DMS 273 (cell line): ENCODE measurements at regions not wholly inside any gene's neighbourhood (a gene's known extent, or its start where the extent isn't known, plus 50 kb on each side); places are given as distances from the start of the nearest gene placed in this dataset.

Experiments used
- DNase-seq: peaks from one replicate; lab custom pipeline; 2025; ENCODE audit not compliant: unreplicated experiment; lab: John Stamatoyannopoulos, UW

DNA sequence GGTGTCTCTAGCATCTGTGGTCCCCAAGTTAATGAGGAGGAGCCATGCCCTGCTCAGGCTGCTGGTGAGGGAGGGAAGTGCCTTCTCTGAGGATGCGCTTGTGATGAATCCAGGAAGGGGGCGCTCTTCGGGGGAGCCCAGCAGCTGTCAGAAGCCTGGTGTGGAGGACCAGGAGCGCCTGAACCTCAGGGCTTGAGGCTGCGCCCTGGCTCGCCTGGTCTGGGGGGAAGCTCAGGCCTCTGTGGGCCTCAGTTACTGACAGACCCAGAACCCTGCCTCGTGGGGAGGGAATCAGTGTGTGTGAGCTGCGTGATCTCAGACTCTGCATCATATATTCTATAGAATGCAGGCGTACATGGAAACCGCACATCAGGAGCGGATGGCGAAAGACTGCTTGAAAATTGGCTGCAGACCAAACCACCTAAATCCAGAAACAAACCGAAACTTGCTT lies 126.1 kb downstream of the SEC14L1 start:
- no peak for DNase-seq

DNA sequence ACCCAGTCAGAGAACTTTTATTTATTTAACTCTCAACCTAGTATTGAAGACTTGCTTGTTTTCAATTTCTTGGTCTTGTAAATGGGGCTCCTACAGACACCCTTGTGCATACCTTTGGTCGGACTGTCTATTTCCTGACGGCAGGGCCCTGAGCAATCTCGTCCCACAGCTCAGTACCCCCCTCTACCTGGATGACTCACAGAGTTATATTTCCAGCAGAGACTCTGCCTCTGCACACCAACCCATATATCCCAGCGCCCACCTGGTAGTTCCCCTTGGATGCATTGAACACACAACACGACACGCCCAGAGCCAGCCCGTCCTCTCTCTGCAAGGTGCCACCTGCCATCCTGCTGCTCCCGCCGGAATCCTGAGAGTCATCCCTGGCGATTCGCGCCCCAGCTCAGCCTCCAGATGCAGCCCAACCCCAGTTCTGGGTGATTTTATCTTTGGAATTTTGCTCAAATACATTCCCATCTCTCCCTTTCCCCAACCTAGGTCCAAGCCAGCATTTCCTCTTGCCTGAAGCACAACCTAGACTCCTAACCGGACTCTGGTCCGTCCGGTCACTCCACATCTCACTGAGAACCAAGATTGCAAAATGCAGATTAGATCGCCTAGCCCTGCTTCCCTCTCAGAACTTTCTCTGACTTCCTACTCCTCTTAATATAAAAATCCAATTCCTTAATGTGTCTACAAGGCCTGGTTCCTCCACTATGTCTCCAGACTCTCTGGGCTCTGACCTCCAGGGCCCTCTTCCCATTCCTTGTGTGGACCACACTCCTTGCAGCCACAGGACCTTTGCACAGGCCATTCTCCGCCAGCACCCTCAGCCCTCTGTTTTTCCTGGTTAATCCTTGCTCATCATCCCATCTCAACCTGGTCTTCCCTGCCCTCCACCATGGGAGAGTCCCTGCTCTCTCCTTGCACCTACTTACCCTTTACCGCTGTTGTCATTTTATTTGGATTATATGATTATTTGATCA lies 129.2 kb downstream of the SEC14L1 start:
- DNase-seq = no peak

DNA sequence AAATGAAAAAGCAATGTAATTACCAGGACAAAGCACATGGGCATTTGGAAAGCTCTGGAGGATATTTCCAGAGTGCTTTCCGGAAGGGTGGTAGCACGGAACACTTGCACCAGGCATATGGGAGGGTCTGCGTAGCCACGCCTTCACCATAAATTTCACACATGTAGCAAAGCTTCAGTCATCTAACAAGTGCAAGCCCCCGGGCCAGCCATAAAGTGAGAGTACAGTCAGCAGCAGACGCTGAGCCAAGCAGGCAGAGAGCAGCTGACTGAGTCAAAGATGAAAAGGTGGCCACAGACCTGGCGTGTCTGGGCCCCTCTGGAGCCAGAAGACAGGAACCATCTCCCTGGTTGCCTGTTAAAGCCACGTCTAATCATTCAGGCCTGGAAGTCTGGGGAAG lies 130.6 kb downstream of the SEC14L1 start:
- no peak for DNase-seq

DNA sequence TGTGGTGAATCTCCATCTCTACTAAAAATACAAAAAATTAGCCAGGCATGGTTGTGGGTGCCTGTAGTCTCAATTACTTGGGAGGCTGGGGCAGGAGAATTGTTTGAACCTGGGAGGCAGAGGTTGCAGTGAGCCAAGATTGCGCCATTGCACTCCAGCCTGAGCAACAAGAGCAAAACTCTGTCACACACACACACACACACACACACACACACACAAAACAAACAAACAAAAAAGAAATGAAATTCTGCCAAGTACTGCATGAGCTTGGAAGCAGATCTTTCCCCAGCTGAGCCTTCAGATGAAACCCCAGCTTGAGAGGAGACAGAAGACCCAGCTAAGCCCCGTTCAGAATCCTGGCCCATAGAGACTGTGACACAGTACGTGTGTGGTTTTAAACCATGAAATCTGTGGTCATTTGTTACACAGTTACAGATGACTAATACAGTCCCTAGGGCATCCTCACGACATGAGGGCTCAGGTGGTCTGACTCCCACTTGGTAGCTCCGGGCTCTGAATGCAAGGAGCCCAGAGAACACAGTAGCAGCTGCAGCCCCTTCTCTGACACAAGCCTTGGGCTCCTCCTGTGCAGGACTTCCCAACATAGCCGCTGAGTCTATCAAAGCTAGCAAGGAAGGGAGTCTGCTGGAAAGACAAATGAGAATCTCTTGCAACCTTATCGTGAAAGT lies 132.8 kb downstream of the SEC14L1 start:
- DNase-seq = no peak

DNA sequence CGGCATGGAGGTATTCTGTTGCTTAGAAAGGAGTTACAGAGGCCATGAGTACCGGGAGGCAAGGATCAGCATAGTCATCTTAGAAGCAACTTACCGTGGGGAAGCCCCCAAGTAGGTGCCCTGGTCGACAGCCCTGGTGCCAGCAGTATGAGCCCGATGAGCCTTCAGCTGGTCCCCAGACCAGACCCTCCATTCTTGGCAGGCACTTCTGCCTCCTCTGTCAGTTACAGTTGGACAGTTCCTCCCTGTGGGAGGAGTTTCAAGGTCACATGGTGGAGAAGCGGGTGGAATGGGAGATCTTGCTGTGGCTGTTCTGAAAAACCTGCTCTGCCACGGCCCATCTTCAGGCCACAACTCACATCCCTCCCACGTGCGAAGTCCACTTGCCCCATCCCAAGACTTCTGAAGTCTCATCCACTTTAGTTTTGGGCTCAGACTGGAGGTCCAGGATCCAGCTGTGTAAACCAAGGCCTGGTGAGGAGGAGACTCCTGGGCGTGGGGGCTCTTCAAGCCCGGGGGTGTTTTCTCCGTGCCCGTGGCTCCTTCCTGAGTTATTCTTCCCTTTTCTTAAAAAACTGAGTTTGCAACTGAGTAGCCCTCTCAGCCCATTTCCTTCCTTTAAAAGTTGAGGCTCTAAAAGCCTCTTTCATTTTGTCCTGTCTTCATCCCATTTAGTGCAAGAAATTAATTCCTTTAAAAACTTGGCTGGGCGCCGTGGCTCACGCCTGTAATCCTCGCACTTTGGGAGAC lies 133.5 kb downstream of the SEC14L1 start:
- no peak for DNase-seq

DNA sequence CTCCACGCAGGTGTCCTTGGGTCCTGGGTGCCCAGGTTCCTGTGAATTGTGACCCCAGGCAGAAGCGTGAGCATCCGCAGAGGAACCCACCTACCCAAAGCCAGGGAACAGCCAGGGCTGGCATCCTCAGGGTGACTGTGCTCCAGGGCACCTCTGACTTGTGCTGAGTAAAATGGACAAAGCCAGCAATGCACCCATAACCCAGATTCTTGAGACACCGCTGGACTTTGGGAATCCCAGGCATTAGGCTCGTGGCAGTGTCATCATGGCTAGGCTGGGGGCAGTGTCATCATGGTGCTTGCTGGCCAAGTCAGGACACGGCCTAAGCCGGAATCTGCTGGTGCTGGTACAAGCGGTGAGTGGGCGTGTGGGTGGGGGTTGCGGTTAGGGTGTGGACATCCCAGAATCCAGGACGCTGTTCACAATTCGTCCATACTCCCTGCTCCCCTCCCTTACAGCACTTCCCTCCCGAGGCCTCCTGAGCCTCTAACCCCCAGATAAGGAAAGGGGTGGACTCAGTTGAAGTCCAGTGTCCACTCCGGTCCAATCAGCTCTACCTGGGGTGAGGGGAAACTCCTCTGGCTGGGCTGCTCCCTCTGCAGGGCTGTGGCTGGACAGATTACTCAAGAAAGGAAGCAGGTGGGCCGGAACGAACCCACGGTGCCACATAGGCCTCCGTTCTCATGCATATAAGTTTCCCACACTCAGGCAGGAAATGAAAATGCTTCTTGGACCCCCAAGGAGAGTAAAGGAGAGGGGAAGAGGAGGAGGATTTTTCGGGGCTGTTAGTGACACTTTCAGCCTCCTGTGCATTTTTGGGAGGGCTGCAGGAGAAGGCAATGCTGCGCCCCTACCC lies 138.9 kb downstream of the SEC14L1 start:
- no peak for DNase-seq

DNA sequence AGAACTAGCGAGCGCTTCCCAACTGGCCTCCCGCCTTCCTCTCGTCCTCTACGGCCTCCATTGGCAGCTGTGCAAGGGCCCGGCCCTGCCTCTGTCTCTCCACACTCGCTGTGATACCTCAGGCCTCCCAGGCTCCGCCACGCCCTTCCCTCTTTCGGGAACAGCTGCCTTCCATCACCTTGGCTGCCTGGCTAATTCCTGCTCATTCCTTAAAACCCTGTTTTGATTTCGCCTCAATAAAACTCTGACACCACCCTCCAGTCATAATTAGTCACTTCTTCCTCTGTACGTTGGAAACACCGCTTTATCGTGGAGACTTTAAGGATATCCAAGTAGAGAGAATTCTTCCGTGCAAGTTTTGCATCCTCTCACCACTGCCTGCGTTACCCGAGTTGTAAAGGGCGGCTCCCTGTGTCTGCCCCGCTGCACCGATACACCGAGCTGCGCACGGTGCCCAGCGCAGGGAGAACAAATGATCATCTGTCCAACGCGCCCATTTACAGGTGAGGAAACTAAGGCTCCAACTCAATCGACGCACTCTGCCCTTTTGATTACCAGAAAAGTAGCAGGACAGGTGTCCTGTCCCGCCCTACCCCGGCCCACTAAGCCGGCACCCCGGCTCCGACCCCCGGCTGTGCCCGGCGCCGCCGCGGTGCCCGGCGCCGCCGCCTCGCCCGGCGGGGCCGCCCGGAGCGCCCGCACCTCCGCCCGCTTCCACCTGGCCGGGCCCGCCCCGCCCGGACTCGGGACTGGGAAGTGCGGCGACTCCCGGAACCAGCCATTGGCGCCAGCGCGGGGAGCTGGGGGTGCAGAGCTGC lies 139.7 kb downstream of the SEC14L1 start:
- no peak for DNase-seq

DNA sequence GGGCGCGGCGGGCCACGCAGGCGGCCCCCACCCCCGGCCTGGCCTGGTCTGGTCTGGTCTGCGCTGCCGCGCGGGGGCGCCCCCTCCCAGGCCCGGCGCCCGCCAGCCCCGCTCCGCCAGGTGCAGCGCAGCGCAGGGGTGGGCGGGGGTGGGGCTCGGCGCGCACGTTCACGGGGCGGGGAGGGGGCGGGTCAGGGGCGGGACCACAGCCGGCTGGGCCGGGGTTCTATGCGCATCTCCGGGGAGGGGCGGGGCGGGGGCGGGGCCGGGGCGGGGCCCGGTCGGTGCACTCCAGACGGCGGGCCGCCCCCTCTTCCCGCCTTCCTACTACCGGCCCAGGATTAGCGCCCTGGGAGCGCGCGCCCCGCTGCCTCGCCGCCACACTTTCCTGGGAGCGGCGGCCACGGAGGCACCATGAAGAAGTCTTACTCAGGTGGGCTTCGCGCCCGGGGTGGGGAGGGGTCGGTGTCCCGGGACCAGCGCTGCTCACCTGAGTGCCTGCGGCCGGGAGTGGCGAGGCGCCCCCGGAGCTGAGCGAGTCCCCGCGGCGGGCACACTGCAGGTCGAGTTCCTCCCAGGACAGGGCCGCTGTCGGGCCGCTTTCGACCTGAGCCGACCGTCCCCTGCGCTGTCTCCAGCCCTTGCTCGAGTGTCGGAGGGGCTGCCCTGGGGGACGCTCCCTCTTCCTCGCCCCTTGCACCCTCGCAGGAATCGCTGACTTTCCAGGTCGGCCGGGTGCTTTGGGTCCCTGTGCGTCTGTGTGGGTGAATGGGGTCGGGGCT lies 140.5 kb downstream of the SEC14L1 start:
- DNase-seq = peak; percentile 82

DNA sequence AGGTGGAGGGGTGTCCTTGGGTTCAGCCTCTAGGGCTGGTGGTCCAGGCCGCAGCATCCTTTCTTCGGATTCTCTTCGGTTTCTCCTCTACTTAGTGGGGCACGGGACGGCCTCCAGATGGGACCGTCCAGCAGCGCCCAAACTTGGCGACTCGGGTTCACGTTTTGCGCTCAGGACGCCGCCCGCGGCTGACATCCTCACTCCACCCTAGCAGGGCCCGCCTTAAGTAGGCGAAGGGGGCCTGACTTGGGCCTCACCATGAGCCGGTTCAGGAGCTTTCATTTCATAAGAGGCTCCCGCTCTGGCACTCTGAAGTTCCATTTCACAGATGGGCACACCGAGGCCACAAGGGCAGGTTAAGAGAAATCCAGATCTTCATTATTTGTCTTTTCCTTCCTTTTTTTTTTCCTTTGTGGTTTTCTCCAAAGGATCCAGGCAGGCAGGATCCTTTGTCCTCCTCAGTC lies 141.2 kb downstream of the SEC14L1 start:
- DNase-seq = no peak

DNA sequence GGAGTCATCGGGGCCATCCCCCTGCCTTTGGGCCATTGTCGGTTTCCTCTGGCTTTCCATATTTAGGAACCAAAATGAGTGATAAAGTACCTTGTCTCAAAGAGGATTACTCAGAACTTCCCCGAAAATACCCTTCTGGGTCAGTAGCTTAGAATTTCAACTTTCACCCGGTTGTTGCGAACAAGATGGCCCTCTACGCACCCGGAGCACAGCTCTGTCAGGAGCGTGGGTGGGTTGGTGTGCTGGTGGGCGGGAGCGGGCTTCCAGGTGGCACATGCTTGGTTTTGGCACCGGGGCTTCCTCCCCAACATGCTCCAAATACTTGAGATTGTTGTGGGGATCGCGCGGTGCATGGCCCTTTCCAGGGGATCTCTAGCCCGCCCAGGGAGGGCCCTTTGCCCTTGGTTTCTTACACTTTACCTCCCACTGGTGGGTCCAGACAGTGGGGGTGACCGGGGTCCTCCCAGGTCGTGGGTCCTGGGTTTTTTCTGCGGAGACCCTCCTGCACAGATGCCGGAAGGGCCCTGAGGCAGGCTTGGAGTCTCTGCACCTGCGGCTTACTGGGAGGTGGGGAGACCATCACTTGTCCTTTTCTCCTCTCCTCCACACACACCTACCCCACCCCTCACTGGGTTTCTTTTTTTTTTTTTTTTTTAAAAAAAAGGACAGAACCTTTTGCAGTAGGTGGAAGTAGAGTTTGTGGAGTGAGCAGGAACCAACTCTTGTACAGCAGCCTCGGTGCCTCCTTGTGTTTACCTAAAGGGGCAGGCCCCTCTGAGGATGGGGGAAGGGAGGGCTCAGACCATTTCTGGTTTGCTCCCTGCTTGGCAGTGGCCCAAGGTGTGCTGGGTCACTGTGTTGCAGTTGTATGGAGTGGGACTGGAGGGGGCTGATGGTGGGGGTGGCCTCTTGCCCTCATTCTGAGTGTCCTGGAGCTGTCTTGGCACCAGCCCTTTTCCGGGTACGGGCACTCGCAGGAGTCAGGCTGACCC lies 142.1 kb downstream of the SEC14L1 start:
- DNase-seq = no peak

DNA sequence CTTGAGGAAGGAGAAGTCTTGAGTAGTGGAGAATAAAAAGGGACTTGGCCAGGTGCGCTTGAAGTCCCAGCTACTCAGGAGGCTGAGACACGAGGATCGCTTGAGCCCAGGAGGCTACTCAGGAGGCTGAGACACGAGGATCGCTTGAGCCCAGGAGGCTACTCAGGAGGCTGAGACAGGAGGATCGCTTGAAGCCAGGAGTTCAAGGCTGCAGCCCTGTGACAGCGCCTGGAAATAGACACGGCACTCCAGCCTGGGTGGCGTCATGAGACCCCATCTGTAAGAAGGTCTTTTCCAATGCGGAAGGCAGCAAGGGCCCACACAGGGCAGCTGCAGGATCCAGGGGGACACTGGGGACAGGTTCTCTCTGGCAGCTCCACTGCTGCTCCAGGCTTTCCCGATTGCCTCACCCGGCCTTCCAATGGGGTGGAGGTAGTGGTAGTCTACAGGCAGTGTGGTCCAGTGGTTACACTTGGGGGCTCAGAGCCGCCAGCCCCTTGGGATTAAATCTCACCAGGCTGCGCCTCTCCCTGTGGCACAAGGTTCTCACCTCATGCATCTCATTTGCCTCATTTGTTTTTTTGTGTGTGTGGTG lies 143.4 kb downstream of the SEC14L1 start:
- DNase-seq = no peak

DNA sequence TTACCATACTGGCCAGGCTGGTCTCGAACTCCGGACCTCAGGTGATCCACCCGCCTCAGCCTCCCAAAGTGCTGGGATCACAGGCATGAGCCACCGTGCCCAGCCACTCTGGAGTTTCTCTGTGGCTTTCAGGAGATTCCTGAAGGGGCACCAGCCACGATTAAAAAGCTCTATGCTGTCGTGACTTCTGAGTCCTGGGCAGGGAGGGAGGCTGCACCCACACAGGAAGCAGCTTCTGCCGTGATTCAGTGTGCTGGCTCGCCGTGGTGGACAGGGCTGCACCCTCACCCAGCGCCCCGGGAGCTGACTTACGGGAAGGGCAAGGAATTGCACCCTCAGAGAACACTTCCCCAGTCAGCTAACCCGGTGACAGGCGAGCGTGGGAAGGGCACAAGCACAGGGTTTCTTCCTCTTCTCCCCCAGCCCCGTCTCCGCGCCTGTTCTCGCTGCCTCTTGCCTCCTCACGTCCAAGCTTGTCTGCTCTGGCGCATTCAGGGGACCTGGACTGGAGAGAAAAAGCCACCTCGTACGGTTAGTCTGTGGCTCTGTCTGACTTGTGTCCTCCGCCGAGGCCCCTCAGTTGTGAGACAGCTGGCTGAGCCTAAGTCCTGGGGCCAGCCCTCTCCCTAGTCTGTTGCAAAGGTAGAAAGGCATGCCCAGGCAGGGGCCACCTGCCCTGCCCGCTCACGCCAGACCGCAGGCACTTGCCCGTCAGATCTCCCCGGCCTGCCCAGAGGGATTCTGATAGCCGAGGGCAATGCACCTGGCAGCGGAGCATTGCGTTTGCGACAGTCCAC lies 145.0 kb downstream of the SEC14L1 start:
- peak; percentile 33 for DNase-seq

DNA sequence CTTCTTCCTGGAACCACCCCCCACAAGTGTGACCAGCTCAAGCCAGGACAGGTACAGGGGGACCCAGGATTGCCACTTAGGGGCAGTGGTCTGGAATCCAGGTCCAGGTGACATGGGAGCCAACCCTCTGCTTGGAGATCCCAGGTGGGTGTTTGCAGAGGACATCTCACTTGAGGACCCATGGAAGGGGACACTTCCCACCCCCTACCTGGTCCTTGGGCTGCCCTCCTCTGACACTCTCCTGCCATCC lies 145.5 kb downstream of the SEC14L1 start:
- no peak for DNase-seq

DNA sequence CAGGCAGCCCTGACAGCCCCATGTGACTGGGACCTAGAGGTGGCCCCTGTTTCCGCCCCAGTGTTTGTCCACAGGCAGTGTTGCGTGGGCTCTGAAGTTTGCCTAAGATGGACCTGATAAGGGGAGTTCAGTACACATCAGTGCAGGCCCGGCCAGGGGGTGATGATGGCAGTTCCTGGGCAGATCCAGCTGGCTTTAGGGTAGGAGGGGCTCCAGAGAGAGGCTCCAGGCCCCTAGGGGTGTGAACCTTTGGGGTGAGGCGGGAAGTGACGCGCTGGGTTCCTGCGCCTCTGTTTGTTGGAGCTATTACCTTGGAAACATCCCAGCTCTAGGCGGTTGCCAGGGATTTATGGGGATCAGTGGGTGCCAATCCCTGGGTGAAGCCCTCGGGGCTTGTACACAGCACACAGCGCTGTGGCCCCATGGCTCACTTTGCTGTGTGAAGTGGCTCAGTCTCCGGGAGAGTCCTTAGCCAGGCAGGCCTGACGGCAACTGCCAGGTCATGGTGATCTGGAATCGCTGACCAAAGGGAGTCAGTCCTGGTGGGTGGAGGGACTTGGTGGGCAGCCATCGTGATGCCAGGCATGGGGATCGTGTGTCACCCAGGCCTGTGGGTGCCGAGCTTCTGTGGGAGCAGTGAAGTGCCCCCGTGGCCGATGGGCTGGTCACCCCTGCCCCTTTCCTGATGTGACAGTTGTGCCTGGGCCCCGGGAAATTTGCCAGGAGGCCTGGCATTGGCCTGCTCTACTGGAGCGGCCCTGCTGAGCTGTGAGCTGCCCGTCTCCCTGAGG lies 146.1 kb downstream of the SEC14L1 start:
- DNase-seq = peak; percentile 48

DNA sequence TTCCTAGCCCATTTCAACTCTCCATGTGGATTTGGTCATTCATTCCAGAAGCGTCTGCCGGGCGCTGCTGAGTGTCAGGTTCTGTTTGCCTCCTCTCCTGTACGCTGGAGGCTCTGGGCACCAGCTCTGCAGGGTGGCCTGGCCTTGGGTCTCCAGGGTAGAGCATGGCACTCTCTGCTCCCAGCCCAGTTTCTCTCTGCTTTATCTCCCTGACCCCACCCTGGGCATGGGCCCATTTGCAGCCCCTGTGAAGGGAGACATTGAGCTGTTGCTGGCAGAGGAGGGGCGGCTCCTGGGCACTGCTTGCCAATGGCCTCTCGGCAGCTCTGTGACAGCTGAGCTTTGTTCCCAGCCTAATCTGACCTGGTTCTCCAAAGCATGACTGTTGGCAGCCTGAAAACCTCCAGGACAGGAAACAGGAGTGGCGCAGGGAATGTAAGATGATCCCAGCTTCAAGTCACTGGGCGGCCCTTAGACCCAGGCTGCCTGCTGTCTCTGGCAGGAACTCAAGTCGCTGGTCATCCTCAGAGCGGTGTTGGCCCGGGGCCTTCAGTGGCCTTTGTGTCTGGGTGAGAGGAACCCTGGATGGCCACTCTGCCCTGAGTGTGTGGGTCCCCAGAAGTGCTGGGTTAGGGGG lies 146.8 kb downstream of the SEC14L1 start:
- peak; percentile 84 for DNase-seq
